Kidney (tissue), 13 donors: ENCODE measurements at regions not wholly inside any gene's neighbourhood (a gene's known extent, or its start where the extent isn't known, plus 50 kb on each side); places are given as distances from the start of the nearest gene placed in this dataset.

Experiments used
- DNase-seq, 5 donors: peaks; one replicate each; pipeline ENCODE4 v3.0.0-alpha.2; 2013 to 2020
- FAIRE-seq: peaks from 2 replicates; lab custom pipeline; 2012; peaks lifted over from hg19 to GRCh38; lab: Jason Lieb, UNC
- H3K27ac ChIP-seq, 2 donors: one replicate each; pipeline ENCODE4 v1.7.0; 2013; ENCODE audit warnings: low read depth in 2 of 2, low read length in 2 of 2, inconsistent platforms in 1 of 2
- H3K27me3 ChIP-seq: one replicate; pipeline ENCODE4 v1.7.1; 2013; ENCODE audit warnings: low read length, inconsistent platforms; ENCODE audit not compliant: control insufficient read depth, insufficient read depth
- H3K36me3 ChIP-seq, 3 donors: one replicate each; pipeline versions ENCODE4 v1.7.0 to v1.7.1; 2013; ENCODE audit warnings: low read length in 3 of 3, control low read depth in 1 of 3, inconsistent platforms in 1 of 3; ENCODE audit not compliant: insufficient read depth in 3 of 3, control insufficient read depth in 2 of 3
- H3K4me1 ChIP-seq, 3 donors: one replicate each; pipeline versions ENCODE4 v1.7.0 to v1.7.1; 2013; ENCODE audit warnings: low read length in 3 of 3, inconsistent platforms in 1 of 3, low read depth in 1 of 3; ENCODE audit not compliant: control insufficient read depth in 2 of 3, insufficient read depth in 2 of 3
- H3K4me3 ChIP-seq, 3 donors: one replicate each; pipeline versions ENCODE4 v1.7.0 to v1.8.1; 2013; ENCODE audit warnings: low read length in 3 of 3, control low read depth in 1 of 3, inconsistent platforms in 1 of 3
- H3K9ac ChIP-seq, 3 donors: one replicate each; pipeline versions ENCODE4 v1.7.0 to v1.7.1; 2013; ENCODE audit warnings: low read length in 3 of 3, control low read depth in 1 of 3, inconsistent platforms in 1 of 3
- H3K9me3 ChIP-seq, 3 donors: one replicate each; pipeline versions ENCODE4 v1.7.0 to v1.7.1; 2013; ENCODE audit warnings: low read length in 3 of 3, control low read depth in 1 of 3, inconsistent platforms in 1 of 3; ENCODE audit not compliant: control insufficient read depth in 2 of 3, insufficient read depth in 1 of 3
- CTCF ChIP-seq: IDR thresholded peaks from 3 replicates; pipeline ENCODE4 v1.5.1; 2012; ENCODE audit warnings: mild to moderate bottlenecking, moderate library complexity, borderline replicate concordance; ENCODE audit not compliant: insufficient read depth; ENCODE audit errors: extremely low read depth
- intact Hi-C: fragments of 100-400 bp; cut with DNase I; formaldehyde crosslinking; loops from one replicate; pipeline ENCODE4 v1.11.1; 2022
- donor health status: control.
- donor health status: control.
- donor health status: control.
- donor health status: control.
- donor health status: control.
- donor health status: DM: yes; HTN: yes; CAD: no.
- donor health status: Normal renal cell carcinoma (clear cell type).

GRCh38 chr7:10429031-10429430, 544.6 kb upstream of the PHF14 start:
- no peak for TF ChIP-seq CTCF
- H3K4me3 ChIP-seq = no peak overlapping the region
- no peaks in the 10 kb centered on the region for H3K36me3 ChIP-seq
- no peaks in the 10 kb centered on the region for H3K27me3 ChIP-seq
- no peak for FAIRE-seq
- H3K9me3 ChIP-seq = no peaks in the 10 kb centered on the region
- peak in 1 of 5 donors; percentile 12 for DNase-seq
- intact Hi-C loops = no loop called here
- H3K9ac ChIP-seq = no peak overlapping the region
- no peak overlapping the region for H3K27ac ChIP-seq
- H3K4me1 ChIP-seq = no peaks in the 10 kb centered on the region

GRCh38 chr7:10429511-10429910, 544.2 kb upstream of the PHF14 start:
- H3K9me3 ChIP-seq = no peaks in the 10 kb centered on the region
- intact Hi-C loops = no loop called here
- no peaks in the 10 kb centered on the region for H3K4me1 ChIP-seq
- H3K9ac ChIP-seq = no peak overlapping the region
- no peak overlapping the region for H3K27ac ChIP-seq
- no peak overlapping the region for H3K4me3 ChIP-seq
- H3K36me3 ChIP-seq = no peaks in the 10 kb centered on the region
- FAIRE-seq (no peak), DNase-seq (no peak)
- no peaks in the 10 kb centered on the region for H3K27me3 ChIP-seq
- no peak for TF ChIP-seq CTCF

- Histone ChIP-seq H3K27ac (no peak overlapping the region), H3K27me3 (no peaks in the 10 kb centered on the region), H3K4me1 (no peaks in the 10 kb centered on the region), H3K9ac (no peak overlapping the region), H3K4me3 (no peak overlapping the region), H3K9me3 (no peaks in the 10 kb centered on the region), H3K36me3 (no peaks in the 10 kb centered on the region)
- FAIRE-seq (no peak), DNase-seq (no peak)
- intact Hi-C loops = no loop called here
- no peak for TF ChIP-seq CTCF
Measured at GRCh38 chr7:10436302-10436701, 537.4 kb upstream of the PHF14 start.

GRCh38 chr7:10439027-10439426, 534.6 kb upstream of the PHF14 start:
- H3K4me3 ChIP-seq = no peak overlapping the region
- no peaks in the 10 kb centered on the region for H3K27me3 ChIP-seq
- no peak overlapping the region for H3K27ac ChIP-seq
- H3K4me1 ChIP-seq = no peaks in the 10 kb centered on the region
- intact Hi-C loops = no loop called here
- no peak overlapping the region for H3K9ac ChIP-seq
- no peak for FAIRE-seq
- DNase-seq = no peak
- H3K9me3 ChIP-seq = no peaks in the 10 kb centered on the region
- H3K36me3 ChIP-seq = no peaks in the 10 kb centered on the region
- TF ChIP-seq CTCF = no peak
